ENCODE measurements at regions not wholly inside any gene's neighbourhood (a gene's known extent, or its start where the extent isn't known, plus 50 kb on each side); places are given as distances from the start of the nearest gene placed in this dataset. TPM values are rescaled to one million over a fixed set of nuclear protein-coding genes. Genes with fewer than 3 reads are reported as not detected.

Small RNA genes in the stretch of these regions (small RNA-seq; reads per million reads assigned to genes)
- gene MIR4280 (not detected), gene RN7SKP34 (not detected)
